Hippocampal formation (tissue), 2 donors: ENCODE measurements at regions not wholly inside any gene's neighbourhood (a gene's known extent, or its start where the extent isn't known, plus 50 kb on each side); places are given as distances from the start of the nearest gene placed in this dataset.
"Not testable (repeated sequence)": the region's sequence is repeated elsewhere in the genome, so short reads cannot be mapped to it uniquely, and the experiment has no call there.

Experiments
- DNase-seq, 2 donors: peaks; one replicate each; lab custom pipeline; 2025; lab: John Stamatoyannopoulos, UW

GRCh38 chr1:47594627-47595026 lies 156.8 kb downstream of the FOXD2 start:
- no peak for DNase-seq

- no peak for DNase-seq
Observed at GRCh38 chr1:47596328-47596727, 158.5 kb downstream of the FOXD2 start.

GRCh38 chr1:47598357-47598756 lies 160.5 kb downstream of the FOXD2 start:
- no peak for DNase-seq

GRCh38 chr1:47599777-47600176 lies 161.9 kb downstream of the FOXD2 start:
- no peak for DNase-seq

- not testable (repeated sequence) for DNase-seq
Observed at GRCh38 chr1:47602491-47602890, 164.6 kb downstream of the FOXD2 start.

GRCh38 chr1:47604869-47605268 lies 167.0 kb downstream of the FOXD2 start:
- DNase-seq, result not testable (repeated sequence)

- DNase-seq, result no peak
Observed at GRCh38 chr1:47608296-47608875, 170.5 kb downstream of the FOXD2 start.

GRCh38 chr1:47611992-47612391 lies 174.1 kb downstream of the FOXD2 start:
- no peak for DNase-seq

GRCh38 chr1:47612819-47613218 lies 175.0 kb downstream of the FOXD2 start:
- no peak for DNase-seq

- DNase-seq, result no peak
Observed at GRCh38 chr1:47616036-47616435, 178.2 kb downstream of the FOXD2 start.

GRCh38 chr1:47616906-47617305 lies 179.1 kb downstream of the FOXD2 start:
- no peak for DNase-seq

GRCh38 chr1:47617381-47618221 lies 179.8 kb downstream of the FOXD2 start:
- DNase-seq, result no peak

GRCh38 chr1:47618222-47618720 lies 180.4 kb downstream of the FOXD2 start:
- no peak for DNase-seq

- no peak for DNase-seq
Observed at GRCh38 chr1:47618830-47619229, 181.0 kb downstream of the FOXD2 start.

- no peak for DNase-seq
Observed at GRCh38 chr1:47621483-47621882, 183.6 kb downstream of the FOXD2 start.

GRCh38 chr1:47621977-47622376 lies 184.1 kb downstream of the FOXD2 start:
- no peak for DNase-seq

- DNase-seq, result no peak
Observed at GRCh38 chr1:47622776-47623556, 185.1 kb downstream of the FOXD2 start.

- no peak for DNase-seq
Observed at GRCh38 chr1:47623557-47623940, 185.7 kb downstream of the FOXD2 start.

- DNase-seq, result no peak
Observed at GRCh38 chr1:47624531-47624930, 186.7 kb downstream of the FOXD2 start.

GRCh38 chr1:47627016-47627415 lies 189.2 kb downstream of the FOXD2 start:
- DNase-seq, result no peak

GRCh38 chr1:47627471-47628370 lies 189.9 kb downstream of the FOXD2 start:
- DNase-seq, result no peak

GRCh38 chr1:47629201-47629600 lies 191.4 kb downstream of the FOXD2 start:
- DNase-seq, result no peak
